AG04449 (cell line): ENCODE measurements at regions not wholly inside any gene's neighbourhood (a gene's known extent, or its start where the extent isn't known, plus 50 kb on each side); places are given as distances from the start of the nearest gene placed in this dataset.

Source experiments
- CTCF ChIA-PET: fragments of 350-600 bp; formaldehyde crosslinking; extraction: SDS; loops from one replicate; lab custom pipeline; 2021; ENCODE audit warnings: antibody characterized with exemption; lab: Yijun Ruan, JAX
- POLR2A ChIA-PET: fragments of 400-600, 350-600 bp; formaldehyde crosslinking; extraction: SDS; loops from one replicate; lab custom pipeline; 2020; ENCODE audit warnings: antibody characterized with exemption, inconsistent platforms; lab: Yijun Ruan, JAX
- DNase-seq: peaks from one replicate; pipeline ENCODE4 v3.0.0-alpha.2; 2010; ENCODE audit warnings: low read depth, low spot score
- H3K4me3 ChIP-seq: 2 replicates; pipeline ENCODE4 v1.5.1; 2011; ENCODE audit warnings: low read depth, mild to moderate bottlenecking, control low read depth, low read length
- TF ChIP-seq, protein P1 (sequence below): IDR thresholded peaks from one replicate; pipeline ENCODE4 v1.5.1; 2011; ENCODE audit warnings: mild to moderate bottlenecking, moderate library complexity, low read length, control low read depth, inconsistent platforms; ENCODE audit not compliant: insufficient read depth; ENCODE audit errors: missing control alignments

DNA sequence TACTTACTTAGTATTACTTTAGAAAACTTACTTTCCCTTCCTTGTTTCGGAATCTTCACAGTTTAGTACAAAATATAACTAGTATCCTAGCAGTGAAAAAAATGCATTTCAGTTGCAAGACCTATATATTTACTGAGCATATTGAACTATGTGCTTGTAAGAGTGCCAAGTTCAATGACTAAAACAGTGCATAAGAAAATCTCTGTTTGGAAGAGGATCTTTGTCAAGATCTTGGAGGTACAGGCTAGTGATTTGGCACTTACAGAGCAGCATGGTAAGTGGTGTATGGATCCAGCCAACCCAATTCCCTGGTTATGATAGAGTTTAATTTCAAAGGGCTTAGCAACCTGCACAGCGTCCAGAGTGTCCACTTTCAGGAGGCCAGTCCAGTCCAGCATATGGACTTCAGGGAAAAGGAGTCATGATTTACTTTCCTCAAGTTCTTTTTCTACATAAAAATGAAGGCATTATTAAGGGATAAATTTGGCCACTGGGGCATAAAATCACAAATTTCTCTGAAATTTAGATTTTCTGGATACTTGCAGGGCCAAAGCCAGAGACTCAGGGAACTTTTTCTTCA lies 625.8 kb upstream of the BCHE start:
- POLR2A ChIA-PET, result no interaction called here
- no peak overlapping the region for H3K4me3 ChIP-seq
- no peak for DNase-seq
- TF ChIP-seq, protein P1, sequence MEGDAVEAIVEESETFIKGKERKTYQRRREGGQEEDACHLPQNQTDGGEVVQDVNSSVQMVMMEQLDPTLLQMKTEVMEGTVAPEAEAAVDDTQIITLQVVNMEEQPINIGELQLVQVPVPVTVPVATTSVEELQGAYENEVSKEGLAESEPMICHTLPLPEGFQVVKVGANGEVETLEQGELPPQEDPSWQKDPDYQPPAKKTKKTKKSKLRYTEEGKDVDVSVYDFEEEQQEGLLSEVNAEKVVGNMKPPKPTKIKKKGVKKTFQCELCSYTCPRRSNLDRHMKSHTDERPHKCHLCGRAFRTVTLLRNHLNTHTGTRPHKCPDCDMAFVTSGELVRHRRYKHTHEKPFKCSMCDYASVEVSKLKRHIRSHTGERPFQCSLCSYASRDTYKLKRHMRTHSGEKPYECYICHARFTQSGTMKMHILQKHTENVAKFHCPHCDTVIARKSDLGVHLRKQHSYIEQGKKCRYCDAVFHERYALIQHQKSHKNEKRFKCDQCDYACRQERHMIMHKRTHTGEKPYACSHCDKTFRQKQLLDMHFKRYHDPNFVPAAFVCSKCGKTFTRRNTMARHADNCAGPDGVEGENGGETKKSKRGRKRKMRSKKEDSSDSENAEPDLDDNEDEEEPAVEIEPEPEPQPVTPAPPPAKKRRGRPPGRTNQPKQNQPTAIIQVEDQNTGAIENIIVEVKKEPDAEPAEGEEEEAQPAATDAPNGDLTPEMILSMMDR, result no peak
- CTCF ChIA-PET, result no interaction called here

DNA sequence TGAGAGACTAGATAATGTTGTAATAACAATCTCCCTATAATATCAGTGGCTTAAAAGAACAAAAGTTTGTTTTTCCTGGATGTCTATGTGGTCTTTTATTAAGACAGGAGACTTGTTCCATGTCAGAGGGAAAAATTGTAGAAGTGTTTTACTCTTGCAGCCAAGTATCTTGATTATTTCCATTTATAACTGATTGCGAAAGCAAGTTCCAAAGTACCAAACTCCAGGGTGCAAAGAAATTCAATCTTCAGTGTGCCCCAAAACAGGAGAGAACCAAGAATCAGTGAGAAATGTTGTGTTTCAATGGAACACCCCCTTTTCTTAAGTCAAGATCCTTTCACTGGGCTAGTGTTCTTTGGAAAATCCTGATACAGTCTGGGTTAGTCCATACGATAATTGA lies 624.4 kb upstream of the BCHE start:
- TF ChIP-seq, protein P1, result no peak
- POLR2A ChIA-PET, result no interaction called here
- DNase-seq, result no peak
- CTCF ChIA-PET, result no interaction called here
- no peak overlapping the region for H3K4me3 ChIP-seq

DNA sequence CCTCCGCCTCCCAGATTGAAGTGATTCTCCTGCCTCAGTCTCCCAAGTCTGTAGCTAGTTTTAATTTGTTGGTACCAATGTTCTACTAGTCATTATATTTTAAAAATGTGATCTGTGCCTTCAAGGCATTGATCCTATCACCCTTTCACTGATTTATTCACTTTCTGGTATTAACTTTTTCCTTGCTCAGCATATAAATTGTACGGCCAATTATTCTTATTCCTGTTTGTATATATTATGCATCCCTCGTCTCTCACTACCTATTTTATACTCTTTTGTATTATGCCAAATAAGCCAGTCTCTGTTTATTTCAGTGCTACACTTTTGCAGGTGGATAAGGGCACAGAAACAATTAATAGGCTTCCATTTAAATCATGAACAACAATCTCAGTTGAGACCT lies 620.2 kb upstream of the BCHE start:
- ChIA-PET CTCF (no interaction called here), POLR2A (no interaction called here)
- H3K4me3 ChIP-seq, result no peak overlapping the region
- no peak for DNase-seq
- TF ChIP-seq, protein P1, result no peak

DNA sequence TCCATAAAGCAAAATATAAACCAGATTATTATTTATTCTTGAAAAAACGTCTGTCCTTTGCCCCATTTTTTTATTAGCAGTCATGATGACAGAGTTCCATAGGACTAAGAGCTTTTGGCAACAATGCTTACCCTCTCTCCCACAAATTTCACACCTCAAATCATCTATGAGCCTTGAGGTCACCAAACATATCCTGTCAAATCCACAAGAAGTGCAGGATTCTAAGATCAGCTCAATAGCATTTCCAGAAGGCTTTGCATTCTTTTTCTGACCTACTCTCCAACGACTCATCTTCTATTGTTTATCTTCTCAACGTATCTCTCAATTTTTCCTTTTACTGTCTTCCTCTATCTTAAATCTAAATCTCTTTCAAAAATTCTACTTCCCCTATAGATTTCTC lies 619.1 kb upstream of the BCHE start:
- CTCF ChIA-PET, result interaction anchor here (0.6 kb wide), 1 partner anchor 529 kb away, joined by 3 read pairs; no protein-coding TSS in a partner anchor
- POLR2A ChIA-PET, result interaction anchor here (1.4 kb wide), 1 partner anchor 10 kb away, joined by 4 read pairs; no protein-coding TSS in a partner anchor
- no peak overlapping the region for H3K4me3 ChIP-seq
- TF ChIP-seq, protein P1, result no peak
- DNase-seq, result no peak

DNA sequence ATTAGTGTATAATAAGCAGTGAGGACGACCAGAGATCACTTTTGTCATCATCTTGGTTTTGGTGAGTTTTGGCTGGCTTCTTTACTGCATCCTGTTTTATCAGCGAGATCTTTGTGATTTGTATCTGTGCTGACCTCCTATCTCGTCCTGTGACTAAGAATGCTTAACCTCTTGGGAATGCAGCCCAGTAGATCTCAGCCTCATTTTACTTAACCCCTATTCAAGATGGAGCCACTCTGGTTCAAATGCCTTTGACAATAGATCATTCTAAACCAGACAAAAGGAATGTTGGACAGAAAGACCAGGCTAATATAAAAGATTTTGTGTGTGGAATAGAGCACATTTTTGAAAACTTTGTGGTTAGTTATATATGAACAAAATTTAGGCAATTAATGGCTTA lies 618.5 kb upstream of the BCHE start:
- CTCF ChIA-PET, result no interaction called here

DNA sequence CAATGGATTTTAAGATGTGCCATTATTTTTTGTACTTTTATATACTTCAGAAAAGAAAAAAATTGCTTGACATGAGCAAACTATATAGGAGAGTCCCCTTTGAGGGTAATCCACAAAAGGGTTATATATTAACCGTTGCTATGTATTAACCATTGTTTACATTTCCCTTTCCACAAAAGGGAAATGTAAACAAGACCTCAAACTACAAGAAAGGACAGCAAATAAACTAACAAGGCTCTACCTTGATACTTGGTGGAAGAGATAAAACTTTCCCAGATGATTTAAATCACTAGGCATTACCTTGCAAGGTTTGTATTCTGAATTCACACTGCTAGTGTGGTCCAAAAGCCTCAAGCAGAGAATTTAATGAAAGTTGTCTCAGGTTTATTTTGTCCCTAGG lies 616.3 kb upstream of the BCHE start:
- TF ChIP-seq, protein P1, result no peak
- ChIA-PET CTCF (no interaction called here), POLR2A (no interaction called here)
- DNase-seq, result no peak
- H3K4me3 ChIP-seq, result no peak overlapping the region

More for the DNA sequence above, 618.5 kb upstream of the BCHE start:
- POLR2A ChIA-PET, result interaction anchor here (1.4 kb wide), 1 partner anchor 9 kb away, joined by 4 read pairs; no protein-coding TSS in a partner anchor
- peak; percentile 51 for DNase-seq
- no peak overlapping the region for H3K4me3 ChIP-seq
- TF ChIP-seq, protein P1, result no peak
